H1 (cell line): ENCODE measurements at regions not wholly inside any gene's neighbourhood (a gene's known extent, or its start where the extent isn't known, plus 50 kb on each side); places are given as distances from the start of the nearest gene placed in this dataset.

ENCODE experiments used
- HDAC6 ChIP-seq: IDR thresholded peaks from one replicate; pipeline ENCODE4 v1.7.1; 2012; ENCODE audit warnings: low read depth, mild to moderate bottlenecking, inconsistent platforms, low read length, moderate library complexity
- SIN3A ChIP-seq, 2 experiments: IDR thresholded peaks in 1 of 2; conservative IDR thresholded peaks in 1 of 2; 2 replicates each; pipeline ENCODE4 v1.6.1; 2011 to 2012; ENCODE audit warnings: low read length in 2 of 2, improper control_type of control experiment in 1 of 2, low read depth in 1 of 2, mild to moderate bottlenecking in 1 of 2

- TF ChIP-seq SIN3A (conservative IDR thresholded peaks at IDR 0.05 in 1 of 2, IDR thresholded peaks at IDR 0.05 in 1 of 2; ENCODE audit: low read depth in 1 of 2, low read length in 2 of 2) (no peak), HDAC6 (no peak)
These were observed 68.9 kb upstream of the KDM7A start (continued) for GRCh38 chr7:140245611-140246105.
